Large intestine (tissue), 3 donors: ENCODE measurements at regions not wholly inside any gene's neighbourhood (a gene's known extent, or its start where the extent isn't known, plus 50 kb on each side); places are given as distances from the start of the nearest gene placed in this dataset.

ENCODE experiments used
- DNase-seq, 2 donors: peaks; one replicate each; pipeline versions ENCODE4 v3.0.0 to v3.0.0-alpha.2; 2013
- H3K27ac ChIP-seq: one replicate; pipeline ENCODE4 v1.5.1; 2013; ENCODE audit warnings: low read length
- H3K27me3 ChIP-seq: 2 replicates; pipeline ENCODE4 v1.6.1; 2013; ENCODE audit warnings: low read length; ENCODE audit not compliant: control insufficient read depth, insufficient read depth
- H3K36me3 ChIP-seq: 2 replicates; pipeline ENCODE4 v1.6.1; 2013; ENCODE audit warnings: low read length; ENCODE audit not compliant: control insufficient read depth, insufficient read depth
- H3K4me1 ChIP-seq: one replicate; pipeline ENCODE4 v1.6.1; 2013; ENCODE audit warnings: low read length; ENCODE audit not compliant: control insufficient read depth, insufficient read depth
- H3K4me3 ChIP-seq: one replicate; pipeline ENCODE4 v1.5.1; 2013; ENCODE audit warnings: low read length
- H3K9me3 ChIP-seq: one replicate; pipeline ENCODE4 v1.6.1; 2013; ENCODE audit warnings: mild to moderate bottlenecking, low read depth, low read length, moderate library complexity; ENCODE audit not compliant: control insufficient read depth
- WGBS: methylation state at CpG from one replicate; pipeline ENCODE4 v1.1.5; 2013; ENCODE audit warnings: low lambda C conversion rate; ENCODE audit not compliant: insufficient coverage; 5-methylcytosine and 5-hydroxymethylcytosine counted together

GRCh38 chr2:239692919-239693318 is 292.1 kb upstream of the HDAC4 start:
- Histone ChIP-seq H3K27ac (no peak overlapping the region), H3K4me1 (no peaks in the 10 kb centered on the region), H3K27me3 (peaks cover 4% of the 10 kb centered on the region), H3K4me3 (no peak overlapping the region), H3K36me3 (no peaks in the 10 kb centered on the region), H3K9me3 (no peaks in the 10 kb centered on the region)
- no peak for DNase-seq
- 100% methylated on average over 2 of the region's 7 CpGs for WGBS

GRCh38 chr2:239692362-239692851 is 291.6 kb upstream of the HDAC4 start:
- no peaks in the 10 kb centered on the region for H3K4me1 ChIP-seq
- H3K36me3 ChIP-seq = no peaks in the 10 kb centered on the region
- WGBS = no CpG with 5 or more reads among the region's 8 CpGs
- H3K9me3 ChIP-seq = no peaks in the 10 kb centered on the region
- no peak overlapping the region for H3K27ac ChIP-seq
- no peak for DNase-seq
- H3K4me3 ChIP-seq = no peak overlapping the region
- peaks cover 4% of the 10 kb centered on the region for H3K27me3 ChIP-seq

- Histone ChIP-seq H3K4me1 (no peaks in the 10 kb centered on the region), H3K9me3 (no peaks in the 10 kb centered on the region), H3K27me3 (peaks cover 4% of the 10 kb centered on the region), H3K36me3 (no peaks in the 10 kb centered on the region), H3K4me3 (no peak overlapping the region), H3K27ac (no peak overlapping the region)
- DNase-seq = no peak
- no CpG with 5 or more reads among the region's 10 CpGs for WGBS
Measured at GRCh38 chr2:239691720-239692119, 290.9 kb upstream of the HDAC4 start.

- no peak overlapping the region for H3K4me3 ChIP-seq
- H3K9me3 ChIP-seq = no peaks in the 10 kb centered on the region
- no CpG with 5 or more reads among the region's 46 CpGs for WGBS
- H3K36me3 ChIP-seq = no peaks in the 10 kb centered on the region
- peaks cover 4% of the 10 kb centered on the region for H3K27me3 ChIP-seq
- H3K4me1 ChIP-seq = no peaks in the 10 kb centered on the region
- DNase-seq = no peak
- H3K27ac ChIP-seq = no peak overlapping the region
Measured at GRCh38 chr2:239690651-239691631, 290.1 kb upstream of the HDAC4 start.

- Histone ChIP-seq H3K27me3 (peaks cover 4% of the 10 kb centered on the region), H3K4me1 (no peaks in the 10 kb centered on the region), H3K4me3 (no peak overlapping the region), H3K36me3 (no peaks in the 10 kb centered on the region), H3K9me3 (no peaks in the 10 kb centered on the region), H3K27ac (no peak overlapping the region)
- DNase-seq = no peak
- WGBS = no CpG with 5 or more reads among the region's 5 CpGs
Measured at GRCh38 chr2:239689985-239690384, 289.2 kb upstream of the HDAC4 start.

GRCh38 chr2:239689410-239689809 is 288.6 kb upstream of the HDAC4 start:
- Histone ChIP-seq H3K27me3 (peaks cover 4% of the 10 kb centered on the region), H3K36me3 (no peaks in the 10 kb centered on the region), H3K4me3 (no peak overlapping the region), H3K9me3 (no peaks in the 10 kb centered on the region), H3K4me1 (no peaks in the 10 kb centered on the region), H3K27ac (no peak overlapping the region)
- 80% methylated on average over 1 of the region's 8 CpGs for WGBS
- DNase-seq = no peak

- Histone ChIP-seq H3K27ac (no peak overlapping the region), H3K36me3 (no peaks in the 10 kb centered on the region), H3K4me1 (no peaks in the 10 kb centered on the region), H3K9me3 (no peaks in the 10 kb centered on the region), H3K4me3 (no peak overlapping the region), H3K27me3 (peaks cover 4% of the 10 kb centered on the region)
- DNase-seq = no peak
- no CpG with 5 or more reads among the region's 9 CpGs for WGBS
Measured at GRCh38 chr2:239688840-239689239, 288.0 kb upstream of the HDAC4 start.

GRCh38 chr2:239688122-239688681 is 287.4 kb upstream of the HDAC4 start:
- no peaks in the 10 kb centered on the region for H3K36me3 ChIP-seq
- H3K4me3 ChIP-seq = no peak overlapping the region
- 80% methylated on average over 1 of the region's 14 CpGs for WGBS
- peak in 1 of 2 donors; percentile 6 for DNase-seq
- no peaks in the 10 kb centered on the region for H3K9me3 ChIP-seq
- no peaks in the 10 kb centered on the region for H3K4me1 ChIP-seq
- peaks cover 4% of the 10 kb centered on the region for H3K27me3 ChIP-seq
- H3K27ac ChIP-seq = no peak overlapping the region

- H3K36me3 ChIP-seq = no peaks in the 10 kb centered on the region
- H3K4me1 ChIP-seq = no peaks in the 10 kb centered on the region
- DNase-seq = no peak
- H3K27ac ChIP-seq = no peak overlapping the region
- peaks cover 4% of the 10 kb centered on the region for H3K27me3 ChIP-seq
- H3K9me3 ChIP-seq = no peaks in the 10 kb centered on the region
- WGBS = no CpG with 5 or more reads among the region's 5 CpGs
- H3K4me3 ChIP-seq = no peak overlapping the region
Measured at GRCh38 chr2:239687441-239687840, 286.6 kb upstream of the HDAC4 start.

GRCh38 chr2:239685965-239686364 is 285.1 kb upstream of the HDAC4 start:
- no CpG with 5 or more reads among the region's 3 CpGs for WGBS
- DNase-seq = no peak
- peaks cover 4% of the 10 kb centered on the region for H3K27me3 ChIP-seq

More at GRCh38 chr2:239685965-239686364, 285.1 kb upstream of the HDAC4 start:
- Histone ChIP-seq H3K27ac (no peak overlapping the region), H3K9me3 (no peaks in the 10 kb centered on the region), H3K36me3 (no peaks in the 10 kb centered on the region), H3K4me1 (no peaks in the 10 kb centered on the region), H3K4me3 (no peak overlapping the region)
